22Rv1 (cell line): ENCODE measurements at regions not wholly inside any gene's neighbourhood (a gene's known extent, or its start where the extent isn't known, plus 50 kb on each side); places are given as distances from the start of the nearest gene placed in this dataset.

Source experiments
- ZFX ChIP-seq: fragments of 450-650 bp; IDR thresholded peaks from 2 replicates; pipeline ENCODE4 v1.6.1; 2017; ENCODE audit warnings: antibody characterized with exemption, borderline replicate concordance
- TF ChIP-seq, protein P1 (sequence below): fragments of 450-650 bp; IDR thresholded peaks from 2 replicates; pipeline ENCODE4 v1.5.1; 2017; ENCODE audit warnings: mild to moderate bottlenecking

DNA sequence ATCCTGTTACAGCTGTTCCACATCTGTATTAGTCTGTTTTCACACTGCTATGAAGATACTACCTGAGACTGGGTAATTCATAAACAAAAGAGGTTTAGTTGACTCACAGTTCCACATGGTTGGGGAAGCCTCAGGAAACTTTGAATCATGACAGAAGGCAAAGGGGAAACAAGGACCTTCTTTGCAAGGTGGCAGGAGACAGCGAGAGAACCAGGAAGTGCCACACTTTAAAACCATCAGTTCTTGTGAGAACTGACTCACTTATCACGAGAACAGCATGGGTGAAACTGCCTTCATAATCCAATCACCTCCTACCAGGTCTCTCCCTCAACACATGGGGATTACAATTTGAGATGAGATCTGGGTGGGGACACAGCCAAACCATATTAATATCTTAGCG is 110.3 kb upstream of the TRABD2B start:
- TF ChIP-seq, protein P1, sequence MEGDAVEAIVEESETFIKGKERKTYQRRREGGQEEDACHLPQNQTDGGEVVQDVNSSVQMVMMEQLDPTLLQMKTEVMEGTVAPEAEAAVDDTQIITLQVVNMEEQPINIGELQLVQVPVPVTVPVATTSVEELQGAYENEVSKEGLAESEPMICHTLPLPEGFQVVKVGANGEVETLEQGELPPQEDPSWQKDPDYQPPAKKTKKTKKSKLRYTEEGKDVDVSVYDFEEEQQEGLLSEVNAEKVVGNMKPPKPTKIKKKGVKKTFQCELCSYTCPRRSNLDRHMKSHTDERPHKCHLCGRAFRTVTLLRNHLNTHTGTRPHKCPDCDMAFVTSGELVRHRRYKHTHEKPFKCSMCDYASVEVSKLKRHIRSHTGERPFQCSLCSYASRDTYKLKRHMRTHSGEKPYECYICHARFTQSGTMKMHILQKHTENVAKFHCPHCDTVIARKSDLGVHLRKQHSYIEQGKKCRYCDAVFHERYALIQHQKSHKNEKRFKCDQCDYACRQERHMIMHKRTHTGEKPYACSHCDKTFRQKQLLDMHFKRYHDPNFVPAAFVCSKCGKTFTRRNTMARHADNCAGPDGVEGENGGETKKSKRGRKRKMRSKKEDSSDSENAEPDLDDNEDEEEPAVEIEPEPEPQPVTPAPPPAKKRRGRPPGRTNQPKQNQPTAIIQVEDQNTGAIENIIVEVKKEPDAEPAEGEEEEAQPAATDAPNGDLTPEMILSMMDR: no peak
- no peak for TF ChIP-seq ZFX
